HS-27A (cell line): ENCODE measurements at regions not wholly inside any gene's neighbourhood (a gene's known extent, or its start where the extent isn't known, plus 50 kb on each side); places are given as distances from the start of the nearest gene placed in this dataset.
A peak's percentile ranks its signal among the peaks of the same experiment; 100 is the strongest.
"Not testable (repeated sequence)": the region's sequence is repeated elsewhere in the genome, so short reads cannot be mapped to it uniquely, and the experiment has no call there.

Experiments used
- DNase-seq: peaks from one replicate; pipeline ENCODE4 v3.0.0-alpha.2; 2012; ENCODE audit warnings: low read depth, missing footprints

- no peak for DNase-seq
Observed at GRCh38 chr5:124796495-124796894, 50.1 kb upstream of the ZNF608 start.

- DNase-seq: no peak
Observed at GRCh38 chr5:124797665-124798087, 51.2 kb upstream of the ZNF608 start.

GRCh38 chr5:124798890-124799289 lies 52.5 kb upstream of the ZNF608 start:
- DNase-seq: no peak

GRCh38 chr5:124801551-124801950 lies 55.1 kb upstream of the ZNF608 start:
- no peak for DNase-seq

GRCh38 chr5:124803617-124804323 lies 57.3 kb upstream of the ZNF608 start:
- no peak for DNase-seq

- no peak for DNase-seq
Observed at GRCh38 chr5:124806026-124806372, 59.6 kb upstream of the ZNF608 start.

GRCh38 chr5:124806373-124807077 lies 60.1 kb upstream of the ZNF608 start:
- DNase-seq: no peak

- DNase-seq: no peak
Observed at GRCh38 chr5:124808842-124809268, 62.4 kb upstream of the ZNF608 start.

GRCh38 chr5:124810396-124811006 lies 64.1 kb upstream of the ZNF608 start:
- no peak for DNase-seq

GRCh38 chr5:124812771-124813358 lies 66.4 kb upstream of the ZNF608 start:
- no peak for DNase-seq

- DNase-seq: no peak
Observed at GRCh38 chr5:124816381-124816780, 69.9 kb upstream of the ZNF608 start.

GRCh38 chr5:124819201-124819600 lies 72.8 kb upstream of the ZNF608 start:
- no peak for DNase-seq

- no peak for DNase-seq
Observed at GRCh38 chr5:124822647-124823046, 76.2 kb upstream of the ZNF608 start.

GRCh38 chr5:124823380-124823779 lies 76.9 kb upstream of the ZNF608 start:
- no peak for DNase-seq

- peak; percentile 2 for DNase-seq
Observed at GRCh38 chr5:124824637-124825158, 78.3 kb upstream of the ZNF608 start.

- no peak for DNase-seq
Observed at GRCh38 chr5:124825250-124825982, 79.0 kb upstream of the ZNF608 start.

GRCh38 chr5:124825983-124826337 lies 79.5 kb upstream of the ZNF608 start:
- DNase-seq: no peak

- DNase-seq: no peak
Observed at GRCh38 chr5:124828731-124829234, 82.3 kb upstream of the ZNF608 start.

- DNase-seq: no peak
Observed at GRCh38 chr5:124831687-124832240, 85.3 kb upstream of the ZNF608 start.

GRCh38 chr5:124832510-124832909 lies 86.1 kb upstream of the ZNF608 start:
- DNase-seq: no peak

GRCh38 chr5:124836314-124836713 lies 89.9 kb upstream of the ZNF608 start:
- DNase-seq: not testable (repeated sequence)
